ENCODE measurements at regions not wholly inside any gene's neighbourhood (a gene's known extent, or its start where the extent isn't known, plus 50 kb on each side); places are given as distances from the start of the nearest gene placed in this dataset.

DNA sequence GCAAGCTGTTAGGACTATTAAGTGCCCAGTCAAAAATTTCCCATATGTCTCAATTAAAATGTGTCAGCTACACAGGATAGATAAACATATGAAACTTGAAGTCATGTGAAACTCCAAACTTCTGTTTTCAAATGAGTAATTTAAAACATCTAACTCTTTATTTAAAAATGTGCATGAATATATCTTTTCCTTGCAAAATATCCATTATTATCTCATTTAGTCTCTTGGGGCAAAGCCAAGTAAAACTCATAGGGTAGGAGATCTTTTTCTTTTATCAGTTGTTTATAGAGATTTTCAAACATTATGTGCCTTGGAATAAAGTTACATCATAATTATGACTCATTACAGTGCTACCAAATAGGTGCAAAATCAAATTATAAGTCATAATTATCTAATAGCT, 2020.1 kb upstream of the PRR20A start:
- no peaks in the 10 kb centered on the region for H3K27me3 ChIP-seq (ENCODE audit: low read length)
- no TSS peak for BruUV-seq (replicated peaks)
- H3K4me3 ChIP-seq (ENCODE audit: low read length) = no peak overlapping the region
- H3K79me2 ChIP-seq (ENCODE audit: low read length) = no peaks in the 10 kb centered on the region
- no peaks in the 10 kb centered on the region for H3K9me3 ChIP-seq (ENCODE audit: low read length)
- ChIA-PET POLR2A (ENCODE audit: unreplicated experiment) (interaction anchor here (0.6 kb wide), 1 partner anchor 141 kb away, joined by 4 read pairs; no protein-coding TSS in a partner anchor), CTCF (no interaction called here)
- no peaks in the 10 kb centered on the region for H3K4me1 ChIP-seq (ENCODE audit: insufficient read depth, low read length)
- H2AFZ ChIP-seq (ENCODE audit: low read length) = no peak overlapping the region
- no peaks in the 10 kb centered on the region for H3K9me2 ChIP-seq (replicated peaks; ENCODE audit: low read length)
- no peak for DNase-seq
- no peaks in the 10 kb centered on the region for H3F3A ChIP-seq (ENCODE audit: low read length, unreplicated experiment)
- no peak for TF ChIP-seq EZH2 (IDR thresholded peaks at IDR 0.05; ENCODE audit: low read length, unreplicated experiment)
- TF ChIP-seq EZH2phosphoT487 (IDR thresholded peaks at IDR 0.05; ENCODE audit: borderline replicate concordance, low read length) = no peak
- ATAC-seq = no peak
- H4K20me1 ChIP-seq (ENCODE audit: low read length) = no peaks in the 10 kb centered on the region
- H3K36me3 ChIP-seq (ENCODE audit: low read depth, low read length) = no peaks in the 10 kb centered on the region
- H3K27ac ChIP-seq (ENCODE audit: low read length) = no peak overlapping the region
- H3K9ac ChIP-seq (ENCODE audit: low read length) = no peak overlapping the region
- H3K4me2 ChIP-seq (ENCODE audit: low read length) = no peak overlapping the region
- intact Hi-C loops (cut with micrococcal nuclease) = no loop called here

DNA sequence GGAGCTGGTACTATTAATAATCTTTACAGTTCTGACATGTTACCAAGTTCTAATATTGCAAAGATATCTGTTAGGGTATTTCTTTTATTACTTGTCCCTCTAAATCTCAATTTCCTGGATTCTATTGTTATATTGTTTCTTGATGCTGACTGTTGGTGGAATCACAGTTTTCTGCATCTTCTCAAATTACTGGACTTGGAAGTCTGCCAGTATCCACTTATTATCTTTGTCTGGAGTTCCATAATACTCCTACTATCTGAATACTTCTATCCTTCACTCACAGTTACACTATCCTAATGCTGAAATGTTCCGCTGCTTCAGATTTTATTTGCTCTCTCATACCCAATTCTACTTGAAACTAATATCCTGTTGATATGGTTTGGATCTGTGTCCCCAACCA, 1985.7 kb upstream of the PRR20A start:
- H3K9ac ChIP-seq (ENCODE audit: low read length) = no peak overlapping the region
- H3K9me3 ChIP-seq (ENCODE audit: low read length) = no peaks in the 10 kb centered on the region
- H3K4me1 ChIP-seq (ENCODE audit: insufficient read depth, low read length) = no peaks in the 10 kb centered on the region
- H3F3A ChIP-seq (ENCODE audit: low read length, unreplicated experiment) = no peaks in the 10 kb centered on the region
- no peak overlapping the region for H3K4me3 ChIP-seq (ENCODE audit: low read length)
- no peak overlapping the region for H3K4me2 ChIP-seq (ENCODE audit: low read length)
- POLR2A ChIA-PET (ENCODE audit: unreplicated experiment) = no interaction called here
- H3K36me3 ChIP-seq (ENCODE audit: low read depth, low read length) = no peaks in the 10 kb centered on the region
- no peaks in the 10 kb centered on the region for H4K20me1 ChIP-seq (ENCODE audit: low read length)
- no peak overlapping the region for H2AFZ ChIP-seq (ENCODE audit: low read length)
- H3K27ac ChIP-seq (ENCODE audit: low read length) = no peak overlapping the region
- CTCF ChIA-PET = no interaction called here
- intact Hi-C loops (cut with micrococcal nuclease) = no loop called here
- no peaks in the 10 kb centered on the region for H3K79me2 ChIP-seq (ENCODE audit: low read length)
- H3K27me3 ChIP-seq (ENCODE audit: low read length) = no peaks in the 10 kb centered on the region
- H3K9me2 ChIP-seq (replicated peaks; ENCODE audit: low read length) = no peaks in the 10 kb centered on the region
- no peak for TF ChIP-seq EZH2phosphoT487 (IDR thresholded peaks at IDR 0.05; ENCODE audit: borderline replicate concordance, low read length)
- TF ChIP-seq EZH2 (IDR thresholded peaks at IDR 0.05; ENCODE audit: low read length, unreplicated experiment) = no peak
- TF ChIP-seq, protein P1, sequence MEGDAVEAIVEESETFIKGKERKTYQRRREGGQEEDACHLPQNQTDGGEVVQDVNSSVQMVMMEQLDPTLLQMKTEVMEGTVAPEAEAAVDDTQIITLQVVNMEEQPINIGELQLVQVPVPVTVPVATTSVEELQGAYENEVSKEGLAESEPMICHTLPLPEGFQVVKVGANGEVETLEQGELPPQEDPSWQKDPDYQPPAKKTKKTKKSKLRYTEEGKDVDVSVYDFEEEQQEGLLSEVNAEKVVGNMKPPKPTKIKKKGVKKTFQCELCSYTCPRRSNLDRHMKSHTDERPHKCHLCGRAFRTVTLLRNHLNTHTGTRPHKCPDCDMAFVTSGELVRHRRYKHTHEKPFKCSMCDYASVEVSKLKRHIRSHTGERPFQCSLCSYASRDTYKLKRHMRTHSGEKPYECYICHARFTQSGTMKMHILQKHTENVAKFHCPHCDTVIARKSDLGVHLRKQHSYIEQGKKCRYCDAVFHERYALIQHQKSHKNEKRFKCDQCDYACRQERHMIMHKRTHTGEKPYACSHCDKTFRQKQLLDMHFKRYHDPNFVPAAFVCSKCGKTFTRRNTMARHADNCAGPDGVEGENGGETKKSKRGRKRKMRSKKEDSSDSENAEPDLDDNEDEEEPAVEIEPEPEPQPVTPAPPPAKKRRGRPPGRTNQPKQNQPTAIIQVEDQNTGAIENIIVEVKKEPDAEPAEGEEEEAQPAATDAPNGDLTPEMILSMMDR (conservative IDR thresholded peaks at IDR 0.05; ENCODE audit: low read depth, low read length) = no peak
- no peak for DNase-seq
- BruUV-seq (replicated peaks) = no TSS peak
- ATAC-seq = no peak

DNA sequence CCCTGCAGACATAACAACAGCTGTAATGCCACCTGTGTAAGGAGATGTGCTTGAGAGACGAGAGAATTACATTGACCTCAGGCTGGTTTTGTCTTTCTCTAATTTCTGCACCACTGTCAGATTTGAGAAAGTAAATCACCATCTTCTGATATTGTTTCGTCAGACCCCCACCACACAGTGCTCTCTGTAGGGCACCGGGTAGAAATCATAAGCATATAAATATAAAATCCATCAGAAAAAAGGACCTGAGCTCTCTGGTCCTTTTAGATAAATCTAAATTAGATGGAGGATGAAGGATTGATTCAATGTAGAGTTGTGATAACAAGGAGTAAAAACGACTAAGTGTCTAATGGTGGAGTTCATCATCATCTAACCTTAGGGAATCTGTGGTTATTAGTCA, 1981.0 kb upstream of the PRR20A start:
- H2AFZ ChIP-seq (ENCODE audit: low read length) = no peak overlapping the region
- no peaks in the 10 kb centered on the region for H3K36me3 ChIP-seq (ENCODE audit: low read depth, low read length)
- H3K79me2 ChIP-seq (ENCODE audit: low read length) = no peaks in the 10 kb centered on the region
- H3F3A ChIP-seq (ENCODE audit: low read length, unreplicated experiment) = no peaks in the 10 kb centered on the region
- ATAC-seq (no peak), DNase-seq (no peak)
- no peak overlapping the region for H3K27ac ChIP-seq (ENCODE audit: low read length)
- no peaks in the 10 kb centered on the region for H3K9me2 ChIP-seq (replicated peaks; ENCODE audit: low read length)
- no peaks in the 10 kb centered on the region for H3K9me3 ChIP-seq (ENCODE audit: low read length)
- POLR2A ChIA-PET (ENCODE audit: unreplicated experiment) = interaction anchor here (0.6 kb wide), 1 partner anchor 52 kb away, joined by 12 read pairs; no protein-coding TSS in a partner anchor
- H3K9ac ChIP-seq (ENCODE audit: low read length) = no peak overlapping the region
- CTCF ChIA-PET = no interaction called here
- BruUV-seq (replicated peaks) = no TSS peak
- TF ChIP-seq EZH2phosphoT487 (IDR thresholded peaks at IDR 0.05; ENCODE audit: borderline replicate concordance, low read length) (no peak), EZH2 (IDR thresholded peaks at IDR 0.05; ENCODE audit: low read length, unreplicated experiment) (no peak)
- TF ChIP-seq, protein P1 (conservative IDR thresholded peaks at IDR 0.05; ENCODE audit: low read depth, low read length) = no peak
- intact Hi-C loops (cut with micrococcal nuclease) = no loop called here
- no peak overlapping the region for H3K4me3 ChIP-seq (ENCODE audit: low read length)
- H3K4me1 ChIP-seq (ENCODE audit: insufficient read depth, low read length) = no peaks in the 10 kb centered on the region
- H3K4me2 ChIP-seq (ENCODE audit: low read length) = no peak overlapping the region
- no peaks in the 10 kb centered on the region for H4K20me1 ChIP-seq (ENCODE audit: low read length)
- H3K27me3 ChIP-seq (ENCODE audit: low read length) = no peaks in the 10 kb centered on the region

All from PC-3 (cell line).